HCT116 (cell line): ENCODE measurements at regions not wholly inside any gene's neighbourhood (a gene's known extent, or its start where the extent isn't known, plus 50 kb on each side); places are given as distances from the start of the nearest gene placed in this dataset.

ENCODE experiments used
- ATAC-seq: fragments of 200-7000 bp; cut with Tn5 transposase; 2 replicates; pipeline ENCODE4 v1.9.1; 2020; ENCODE audit warnings: mild to moderate bottlenecking, moderate library complexity
- BruUV-seq: library from RNA; stranded (reverse); fragments of 400-500 nt; replicated peaks from 2 replicates; lab custom pipeline; 2021; lab: Mats Ljungman, UMichigan
- CTCF ChIA-PET: fragments of 300-600 bp; sonication (Branson Sonifier 250); formaldehyde crosslinking; loops from one replicate; lab custom pipeline; 2021; ENCODE audit warnings: antibody characterized with exemption; lab: Charles Lee
- POLR2A ChIA-PET: fragments of 300-600, 350-600 bp; sonication (Branson Sonifier 250); formaldehyde crosslinking; loops from one replicate; lab custom pipeline; 2021; ENCODE audit warnings: antibody characterized with exemption; lab: Charles Lee
- RAD21 ChIA-PET, 2 experiments: fragments of 300-600 bp; sonication (Branson Sonifier 250); formaldehyde crosslinking; loops; one replicate each; lab custom pipeline; 2023; ENCODE audit warnings: low total read pairs in 2 of 2; ENCODE audit not compliant: uncharacterized antibody in 2 of 2, unreplicated experiment in 2 of 2, low non-redundant PET in 1 of 2; lab: Charles Lee
- DNase-seq: peaks from one replicate; pipeline ENCODE4 v3.0.0-alpha.2; 2010; ENCODE audit warnings: low read depth, low spot score
- H2AFZ ChIP-seq: fragments of 200-600 bp; shearing (Covaris generic), sonication (generic); 2 replicates; pipeline ENCODE4 v1.6.1; 2017; ENCODE audit warnings: low read depth, mixed run types, mixed read lengths, antibody characterized with exemption, low read length; ENCODE audit not compliant: poor library complexity, severe bottlenecking
- H3K27ac ChIP-seq: 2 replicates; pipeline ENCODE4 v1.5.1; 2012; ENCODE audit warnings: low read depth, low read length
- H3K27me3 ChIP-seq: fragments of 200-600 bp; sonication (generic); 2 replicates; pipeline ENCODE4 v1.6.1; 2016; ENCODE audit warnings: mixed run types, low read length, mixed read lengths; ENCODE audit not compliant: insufficient read depth
- H3K36me3 ChIP-seq, 2 experiments: fragments of 200-500 bp in 1 of 2; fragments of 200-600 bp in 1 of 2; sonication (Bioruptor generic) in 1 of 2; sonication (generic) in 1 of 2; 2 replicates each; pipeline versions ENCODE4 v1.5.1 to v1.6.1; 2014 to 2016; ENCODE audit warnings: low read length in 2 of 2, inconsistent platforms in 1 of 2, mixed read lengths in 1 of 2, mixed run types in 1 of 2; ENCODE audit not compliant: insufficient read depth in 2 of 2, control insufficient read depth in 1 of 2
- H3K4me1 ChIP-seq, 2 experiments: fragments of 200-600 bp in 1 of 2; sonication (generic) in 1 of 2; 2 replicates each; pipeline versions ENCODE4 v1.5.1 to v1.6.1; 2012 to 2017; ENCODE audit warnings: low read length in 2 of 2, inconsistent platforms in 1 of 2, mild to moderate bottlenecking in 1 of 2, mixed read lengths in 1 of 2, mixed run types in 1 of 2, moderate library complexity in 1 of 2; ENCODE audit not compliant: insufficient read depth in 2 of 2, control insufficient read depth in 1 of 2
- H3K4me2 ChIP-seq: fragments of 200-600 bp; sonication (generic); 2 replicates; pipeline ENCODE4 v1.6.1; 2017; ENCODE audit warnings: mixed run types, low read length, mixed read lengths
- H3K4me3 ChIP-seq, 2 experiments: fragments of 200-600 bp in 1 of 2; sonication (generic) in 1 of 2; replicated peaks in 1 of 2; 2 replicates each; pipeline ENCODE4 v1.5.1; 2011 to 2016; ENCODE audit warnings: low read length in 2 of 2, control low read depth in 1 of 2, low read depth in 1 of 2, mild to moderate bottlenecking in 1 of 2, mixed read lengths in 1 of 2, mixed run types in 1 of 2
- H3K79me2 ChIP-seq: fragments of 200-600 bp; sonication (generic); 2 replicates; pipeline ENCODE4 v1.6.1; 2017; ENCODE audit warnings: mild to moderate bottlenecking, mixed run types, low read length, moderate library complexity, mixed read lengths; ENCODE audit not compliant: insufficient read depth
- H3K9ac ChIP-seq: fragments of 200-600 bp; sonication (generic); 2 replicates; pipeline ENCODE4 v1.6.1; 2016; ENCODE audit warnings: low read length, mixed read lengths
- H3K9me2 ChIP-seq: fragments of 200-600 bp; sonication (generic), shearing (Covaris generic); 2 replicates; pipeline ENCODE4 v1.6.1; 2017; ENCODE audit warnings: mixed run types, mild to moderate bottlenecking, moderate library complexity; ENCODE audit not compliant: insufficient read depth
- H3K9me3 ChIP-seq, 2 experiments: fragments of 200-500 bp in 1 of 2; fragments of 200-600 bp in 1 of 2; sonication (Bioruptor generic) in 1 of 2; sonication (generic) in 1 of 2; 2 replicates each; pipeline ENCODE4 v1.6.1; 2014 to 2017; ENCODE audit warnings: low read length in 2 of 2, mixed read lengths in 2 of 2, inconsistent platforms in 1 of 2, low read depth in 1 of 2, mild to moderate bottlenecking in 1 of 2, mixed run types in 1 of 2, moderate library complexity in 1 of 2; ENCODE audit not compliant: control insufficient read depth in 1 of 2, insufficient read depth in 1 of 2
- H4K20me1 ChIP-seq: fragments of 200-600 bp; sonication (generic), shearing (Covaris generic); 2 replicates; pipeline ENCODE4 v1.6.1; 2017; ENCODE audit warnings: mixed run types, mild to moderate bottlenecking, moderate library complexity; ENCODE audit not compliant: insufficient read depth
- ATF3 ChIP-seq: IDR thresholded peaks from 2 replicates; pipeline ENCODE4 v1.6.1; 2012
- CTCF ChIP-seq, 3 experiments: fragments of 200-600 bp in 1 of 3; sonication (generic) in 1 of 3; IDR thresholded peaks in 2 of 3; conservative IDR thresholded peaks in 1 of 3; 2 replicates each; pipeline ENCODE4 v1.5.1; 2012 to 2017; ENCODE audit warnings: low read depth in 2 of 3, low read length in 2 of 3, antibody characterized with exemption in 1 of 3, borderline replicate concordance in 1 of 3, control low read depth in 1 of 3, mild to moderate bottlenecking in 1 of 3, mixed read lengths in 1 of 3, mixed run types in 1 of 3, moderate library complexity in 1 of 3; ENCODE audit not compliant: insufficient read depth in 1 of 3
- ELF1 ChIP-seq: IDR thresholded peaks from 2 replicates; pipeline ENCODE4 v1.6.1; 2012; ENCODE audit warnings: low read depth, borderline replicate concordance
- EZH2phosphoT487 ChIP-seq: fragments of 200-600 bp; IDR thresholded peaks from 2 replicates; pipeline ENCODE4 v1.6.1; 2018; ENCODE audit warnings: antibody characterized with exemption, borderline replicate concordance
- FOSL1 ChIP-seq: IDR thresholded peaks from 2 replicates; pipeline ENCODE4 v1.6.1; 2012; ENCODE audit warnings: low read depth
- JUND ChIP-seq: IDR thresholded peaks from 2 replicates; pipeline ENCODE4 v1.6.1; 2012
- MAX ChIP-seq: IDR thresholded peaks from 2 replicates; pipeline ENCODE4 v1.6.1; 2012
- POLR2A ChIP-seq: IDR thresholded peaks from 2 replicates; pipeline ENCODE4 v1.7.0; 2011; ENCODE audit warnings: borderline replicate concordance; ENCODE audit not compliant: insufficient read depth, insufficient read length; ENCODE audit errors: extremely low read depth
- POLR2AphosphoS5 ChIP-seq: IDR thresholded peaks from 2 replicates; pipeline ENCODE4 v1.6.1; 2011; ENCODE audit warnings: mild to moderate bottlenecking, low read depth, low read length, moderate library complexity
- RAD21 ChIP-seq: IDR thresholded peaks from 2 replicates; pipeline ENCODE4 v1.6.1; 2012; ENCODE audit warnings: low read depth, mild to moderate bottlenecking
- SIN3A ChIP-seq: IDR thresholded peaks from 2 replicates; pipeline ENCODE4 v1.6.1; 2012; ENCODE audit warnings: low read depth
- SP1 ChIP-seq: IDR thresholded peaks from 2 replicates; pipeline ENCODE4 v1.6.1; 2012; ENCODE audit warnings: low read depth
- SRF ChIP-seq: IDR thresholded peaks from 2 replicates; pipeline ENCODE4 v1.6.1; 2012; ENCODE audit warnings: low read depth
- TCF7L2 ChIP-seq: IDR thresholded peaks from 2 replicates; pipeline ENCODE4 v1.7.0; 2011; ENCODE audit warnings: borderline replicate concordance, inconsistent platforms; ENCODE audit not compliant: insufficient read depth, insufficient read length; ENCODE audit errors: extremely low read depth
- YY1 ChIP-seq: IDR thresholded peaks from 2 replicates; pipeline ENCODE4 v1.6.1; 2011; ENCODE audit warnings: low read length, low read depth, moderate library complexity, mild to moderate bottlenecking; ENCODE audit not compliant: insufficient replicate concordance; ENCODE audit errors: extremely low read depth
- ZBTB33 ChIP-seq: IDR thresholded peaks from 2 replicates; pipeline ENCODE4 v1.6.1; 2011; ENCODE audit warnings: mild to moderate bottlenecking, low read length, moderate library complexity; ENCODE audit not compliant: insufficient replicate concordance; ENCODE audit errors: extremely low read depth
- ZFX ChIP-seq: fragments of 450-650 bp; IDR thresholded peaks from 2 replicates; pipeline ENCODE4 v1.6.1; 2017
- intact Hi-C: fragments of 100-400 bp; cut with micrococcal nuclease; formaldehyde crosslinking; loops from 2 replicates; pipeline ENCODE4 v1.10.0; 2022

GRCh38 chr2:38181806-38182491 is 106.0 kb upstream of the CYP1B1 start:
- ATAC-seq: no peak
- Histone ChIP-seq H3K79me2 (no peaks in the 10 kb centered on the region), H3K9ac (no peak overlapping the region), H2AFZ (no peak overlapping the region), H4K20me1 (no peaks in the 10 kb centered on the region), H3K4me1 (peaks cover 0 to 7% of the 10 kb centered on the region in 2 experiments; a peak in 1 of 4 replicates), H3K4me2 (no peak overlapping the region), H3K36me3 (no peaks in the 10 kb centered on the region), H3K9me3 (no peaks in the 10 kb centered on the region), H3K27me3 (no peaks in the 10 kb centered on the region), H3K9me2 (no peaks in the 10 kb centered on the region), H3K27ac (no peak overlapping the region), H3K4me3 (no peak overlapping the region)
- ChIA-PET POLR2A (no interaction called here), CTCF (no interaction called here), RAD21 (no interaction called here)
- TF ChIP-seq TCF7L2 (no peak), ELF1 (no peak), POLR2A (no peak), ZFX (no peak), ATF3 (no peak), ZBTB33 (no peak), RAD21 (no peak), FOSL1 (no peak), POLR2AphosphoS5 (no peak), YY1 (no peak), SRF (no peak), SP1 (no peak), EZH2phosphoT487 (no peak), SIN3A (no peak), CTCF (IDR thresholded peaks at IDR 0.05 in 2 of 3, conservative IDR thresholded peaks at IDR 0.05 in 1 of 3; ENCODE audit: borderline replicate concordance in 1 of 3, insufficient read depth in 1 of 3, low read depth in 2 of 3, low read length in 2 of 3) (no peak), MAX (no peak), JUND (no peak)
- no peak for DNase-seq
- no TSS peak for BruUV-seq
- intact Hi-C loops: no loop called here
